ENCODE measurements at regions not wholly inside any gene's neighbourhood (a gene's known extent, or its start where the extent isn't known, plus 50 kb on each side); places are given as distances from the start of the nearest gene placed in this dataset.

DNA sequence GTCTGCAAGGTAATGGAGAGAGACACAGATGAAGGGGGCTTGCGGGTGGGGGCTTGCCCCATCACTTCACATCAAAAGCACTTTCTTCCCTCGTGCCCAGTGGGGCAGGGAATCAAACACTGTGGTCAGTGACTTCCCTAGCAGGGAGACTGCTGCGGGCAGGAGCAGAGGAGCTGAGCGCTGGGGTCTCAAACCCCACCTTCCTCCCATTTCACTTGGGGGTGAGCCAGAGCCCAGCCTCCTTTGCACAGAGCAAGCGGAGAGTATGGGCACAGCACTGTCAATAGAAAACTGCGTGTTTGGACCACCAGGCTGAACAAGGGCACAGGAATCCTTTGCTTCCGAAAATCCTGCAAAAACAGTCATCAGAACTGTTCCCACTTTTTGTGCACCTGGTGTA is 355.8 kb upstream of the MKI67 start:
- intact Hi-C loops (cut with DNase I; ENCODE audit: low total_unique reads) = no loop called here
- H3K4me3 ChIP-seq (ENCODE audit: low read depth, poor library complexity, severe bottlenecking) = no peak overlapping the region
- TF ChIP-seq POLR2A (IDR thresholded peaks at IDR 0.05) = no peak
- TF ChIP-seq, protein P1, sequence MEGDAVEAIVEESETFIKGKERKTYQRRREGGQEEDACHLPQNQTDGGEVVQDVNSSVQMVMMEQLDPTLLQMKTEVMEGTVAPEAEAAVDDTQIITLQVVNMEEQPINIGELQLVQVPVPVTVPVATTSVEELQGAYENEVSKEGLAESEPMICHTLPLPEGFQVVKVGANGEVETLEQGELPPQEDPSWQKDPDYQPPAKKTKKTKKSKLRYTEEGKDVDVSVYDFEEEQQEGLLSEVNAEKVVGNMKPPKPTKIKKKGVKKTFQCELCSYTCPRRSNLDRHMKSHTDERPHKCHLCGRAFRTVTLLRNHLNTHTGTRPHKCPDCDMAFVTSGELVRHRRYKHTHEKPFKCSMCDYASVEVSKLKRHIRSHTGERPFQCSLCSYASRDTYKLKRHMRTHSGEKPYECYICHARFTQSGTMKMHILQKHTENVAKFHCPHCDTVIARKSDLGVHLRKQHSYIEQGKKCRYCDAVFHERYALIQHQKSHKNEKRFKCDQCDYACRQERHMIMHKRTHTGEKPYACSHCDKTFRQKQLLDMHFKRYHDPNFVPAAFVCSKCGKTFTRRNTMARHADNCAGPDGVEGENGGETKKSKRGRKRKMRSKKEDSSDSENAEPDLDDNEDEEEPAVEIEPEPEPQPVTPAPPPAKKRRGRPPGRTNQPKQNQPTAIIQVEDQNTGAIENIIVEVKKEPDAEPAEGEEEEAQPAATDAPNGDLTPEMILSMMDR (IDR thresholded peaks at IDR 0.05) = no peak
- 86 to 88% methylated on average over 7 of the region's 7 CpGs for WGBS, 2 donors
- no peak for DNase-seq (ENCODE audit: low spot score in 2 of 2)

DNA sequence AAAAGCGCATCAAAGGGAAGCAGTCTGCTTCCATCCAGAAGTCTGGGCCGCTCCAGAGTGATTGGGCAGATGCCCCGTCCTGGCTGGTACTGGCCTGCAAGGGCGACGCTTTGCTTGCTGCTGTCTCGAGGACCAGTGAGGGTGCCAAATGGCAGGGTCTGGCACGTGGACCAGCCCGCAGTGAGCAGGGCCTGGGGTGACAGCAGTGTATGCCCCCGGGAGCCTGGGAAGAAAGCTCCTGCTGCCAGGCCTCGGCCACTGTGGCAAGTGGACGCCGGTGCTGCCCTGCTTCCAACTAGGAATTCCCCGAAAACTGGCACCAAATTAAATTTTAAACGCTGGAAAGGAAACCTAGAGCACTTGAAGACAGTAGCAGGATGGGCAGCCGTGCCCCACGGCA is 357.0 kb upstream of the MKI67 start:
- WGBS, 2 donors = 85 to 91% methylated on average over 14 to 16 of the region's 16 CpGs
- intact Hi-C loops (cut with DNase I; ENCODE audit: low total_unique reads) = no loop called here
- TF ChIP-seq POLR2A (IDR thresholded peaks at IDR 0.05) = no peak
- TF ChIP-seq, protein P1 (IDR thresholded peaks at IDR 0.05) = no peak
- no peak for DNase-seq (ENCODE audit: low spot score in 2 of 2)
- H3K4me3 ChIP-seq (ENCODE audit: low read depth, poor library complexity, severe bottlenecking) = no peak overlapping the region

DNA sequence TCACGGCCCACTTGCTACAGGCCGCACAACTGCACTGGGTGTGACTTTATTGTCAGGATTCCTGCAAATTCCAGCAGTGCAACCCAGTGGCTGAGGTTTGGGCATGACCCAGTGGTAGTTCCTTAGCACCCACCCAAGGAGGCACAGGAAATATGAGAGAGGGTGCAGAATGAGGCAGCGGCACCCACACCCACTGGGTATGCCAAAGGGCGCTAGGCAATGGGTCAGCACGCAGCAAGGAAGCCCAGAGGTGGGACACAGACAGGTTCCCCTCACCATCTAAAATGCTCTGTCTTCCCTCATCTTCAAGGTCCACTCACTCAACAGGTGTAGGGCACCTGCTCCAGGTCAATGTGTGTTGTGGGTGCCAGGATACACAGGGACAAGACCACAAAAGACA is 357.8 kb upstream of the MKI67 start:
- intact Hi-C loops (cut with DNase I; ENCODE audit: low total_unique reads) = no loop called here
- H3K4me3 ChIP-seq (ENCODE audit: low read depth, poor library complexity, severe bottlenecking) = no peak overlapping the region
- no peak for DNase-seq (ENCODE audit: low spot score in 2 of 2)
- WGBS, 2 donors = 94 to 97% methylated on average over 5 of the region's 5 CpGs
- TF ChIP-seq POLR2A (IDR thresholded peaks at IDR 0.05) = no peak
- TF ChIP-seq, protein P1 (IDR thresholded peaks at IDR 0.05) = no peak

DNA sequence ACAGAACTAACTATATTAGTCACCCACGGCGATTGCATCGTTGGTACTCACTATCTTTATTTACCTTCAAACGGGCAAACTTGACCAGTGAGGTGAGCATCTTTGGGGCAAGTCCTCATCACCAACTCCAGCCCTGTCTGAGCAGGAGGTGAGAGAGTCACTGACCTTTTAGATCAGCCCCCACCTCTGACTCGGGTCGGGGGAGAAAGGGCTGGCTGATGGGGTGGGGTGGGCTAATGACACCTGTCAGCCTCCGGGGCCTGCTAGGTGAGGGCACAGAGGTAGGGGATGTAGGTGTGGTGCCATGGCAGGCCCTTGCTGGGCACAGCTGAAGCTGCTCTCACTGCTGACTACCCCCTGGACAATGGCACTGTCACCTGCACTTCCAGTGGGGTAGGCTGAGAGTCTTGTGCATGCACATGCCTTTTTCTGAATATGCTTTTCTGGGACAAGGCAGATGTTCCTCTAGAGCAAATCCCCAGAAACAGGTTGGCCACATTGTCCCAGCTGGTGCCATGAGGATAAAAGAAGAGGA is 359.5 kb upstream of the MKI67 start:
- WGBS, 2 donors = 78 to 81% methylated on average over 7 of the region's 7 CpGs
- no peak for DNase-seq (ENCODE audit: low spot score in 2 of 2)
- intact Hi-C loops (cut with DNase I; ENCODE audit: low total_unique reads) = no loop called here
- no peak overlapping the region for H3K4me3 ChIP-seq (ENCODE audit: low read depth, poor library complexity, severe bottlenecking)
- TF ChIP-seq, protein P1 (IDR thresholded peaks at IDR 0.05) = no peak
- no peak for TF ChIP-seq POLR2A (IDR thresholded peaks at IDR 0.05)

DNA sequence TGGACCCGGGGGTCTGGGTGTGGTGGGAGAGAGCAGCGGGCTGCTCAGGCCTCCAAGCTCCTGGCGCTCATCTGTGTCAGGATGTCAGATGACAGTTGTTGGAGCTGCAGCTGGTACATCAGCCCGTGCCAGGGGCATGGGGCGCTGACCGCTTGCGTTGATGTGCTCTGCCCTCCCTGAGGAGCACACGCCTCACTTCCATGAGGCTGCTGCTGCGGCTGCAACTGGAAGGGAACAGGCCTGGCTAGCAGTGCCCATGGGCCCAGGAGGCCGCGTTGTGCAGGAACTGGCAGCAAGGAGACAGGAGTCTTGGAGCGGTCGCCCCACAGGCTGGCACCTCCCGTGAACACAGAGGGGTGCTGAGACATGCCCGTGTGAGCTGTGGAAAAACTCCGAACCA is 361.3 kb upstream of the MKI67 start:
- 71 to 72% methylated on average over 15 to 16 of the region's 16 CpGs for WGBS, 2 donors
- H3K4me3 ChIP-seq (ENCODE audit: low read depth, poor library complexity, severe bottlenecking) = no peak overlapping the region
- TF ChIP-seq, protein P1 (IDR thresholded peaks at IDR 0.05) = no peak
- TF ChIP-seq POLR2A (IDR thresholded peaks at IDR 0.05) = no peak
- DNase-seq (ENCODE audit: low spot score in 2 of 2) = no peak
- intact Hi-C loops (cut with DNase I; ENCODE audit: low total_unique reads) = no loop called here

Data from lower leg skin (tissue), 4 donors.